GM23338 (cell line): ENCODE measurements at regions not wholly inside any gene's neighbourhood (a gene's known extent, or its start where the extent isn't known, plus 50 kb on each side); places are given as distances from the start of the nearest gene placed in this dataset.

Source experiments
- ATAC-seq: fragments of 200-7000 bp; cut with Tn5 transposase; 3 replicates; pipeline ENCODE4 v1.9.1; 2020
- DNase-seq: peaks from one replicate; pipeline ENCODE4 v3.0.0-alpha.2; 2015; ENCODE audit warnings: low spot score
- H2AFZ ChIP-seq: fragments of 200-600 bp; sonication (generic); 2 replicates; pipeline ENCODE4 v1.8.0; 2016; ENCODE audit warnings: antibody characterized with exemption, mild to moderate bottlenecking, moderate library complexity
- H3F3A ChIP-seq: fragments of 200-600 bp; sonication (generic); replicated peaks from 2 replicates; pipeline ENCODE4 v1.8.0; 2017; ENCODE audit warnings: antibody characterized with exemption, mixed run types, low read depth
- H3K27ac ChIP-seq: fragments of 200-600 bp; sonication (generic); 2 replicates; pipeline ENCODE4 v1.6.1; 2016; ENCODE audit warnings: low read depth
- H3K27me3 ChIP-seq: fragments of 200-600 bp; sonication (generic); 2 replicates; pipeline ENCODE4 v1.8.0; 2016; ENCODE audit warnings: mild to moderate bottlenecking, mixed run types, moderate library complexity; ENCODE audit not compliant: insufficient read depth
- H3K36me3 ChIP-seq: fragments of 200-600 bp; sonication (generic); 2 replicates; pipeline ENCODE4 v1.8.0; 2016; ENCODE audit warnings: mild to moderate bottlenecking; ENCODE audit not compliant: insufficient read depth
- H3K4me1 ChIP-seq: fragments of 200-600 bp; sonication (generic); 2 replicates; pipeline ENCODE4 v1.8.0; 2016; ENCODE audit warnings: mild to moderate bottlenecking, moderate library complexity; ENCODE audit not compliant: insufficient read depth
- H3K4me2 ChIP-seq: fragments of 200-600 bp; sonication (generic); 2 replicates; pipeline ENCODE4 v1.7.1; 2017; ENCODE audit warnings: mixed run types
- H3K4me3 ChIP-seq: fragments of 200-600 bp; sonication (generic); 2 replicates; pipeline ENCODE4 v1.6.1; 2016; ENCODE audit warnings: mixed run types
- H3K79me2 ChIP-seq: fragments of 200-600 bp; sonication (generic); replicated peaks from 2 replicates; pipeline ENCODE4 v1.8.0; 2017; ENCODE audit warnings: mild to moderate bottlenecking; ENCODE audit not compliant: insufficient read depth
- H3K9me2 ChIP-seq: fragments of 200-600 bp; sonication (generic); 2 replicates; pipeline ENCODE4 v1.8.0; 2017; ENCODE audit not compliant: insufficient read depth
- H4K20me1 ChIP-seq: fragments of 200-600 bp; sonication (generic); replicated peaks from 2 replicates; pipeline ENCODE4 v1.8.0; 2017; ENCODE audit warnings: mild to moderate bottlenecking; ENCODE audit not compliant: insufficient read depth
- H3K27ac Mint-ChIP-seq: 2 replicates; pipeline ENCODE4 v1.8.0; 2020; ENCODE audit warnings: inconsistent platforms, mild to moderate bottlenecking, moderate library complexity, mixed read lengths
- H3K27me3 Mint-ChIP-seq: 3 replicates; pipeline ENCODE4 v1.8.0; 2022; ENCODE audit warnings: low read depth, mild to moderate bottlenecking, moderate library complexity, mixed read lengths, inconsistent platforms; ENCODE audit not compliant: insufficient read depth, poor library complexity
- H3K36me3 Mint-ChIP-seq: 3 replicates; pipeline ENCODE4 v1.8.0; 2021; ENCODE audit warnings: low read depth, mild to moderate bottlenecking, inconsistent platforms, moderate library complexity, mixed read lengths
- H3K4me1 Mint-ChIP-seq: 3 replicates; pipeline ENCODE4 v1.8.0; 2020; ENCODE audit warnings: mild to moderate bottlenecking, inconsistent platforms, mixed read lengths
- H3K4me3 Mint-ChIP-seq: 3 replicates; pipeline ENCODE4 v1.8.0; 2021; ENCODE audit warnings: moderate library complexity, mild to moderate bottlenecking, inconsistent platforms, mixed read lengths
- H3K9me3 Mint-ChIP-seq: 3 replicates; pipeline ENCODE4 v1.8.0; 2020; ENCODE audit warnings: moderate library complexity, mild to moderate bottlenecking, inconsistent platforms, mixed read lengths
- CREB1 ChIP-seq: fragments of 250-450 bp; sonication (Bioruptor Pico); IDR thresholded peaks from 2 replicates; pipeline ENCODE4 v1.5.0; 2020; ENCODE audit warnings: low read depth, mild to moderate bottlenecking, moderate library complexity
- ETS1 ChIP-seq: IDR thresholded peaks from 2 replicates; pipeline ENCODE4 v1.6.1; 2016; ENCODE audit warnings: antibody characterized with exemption
- EZH2 ChIP-seq: fragments of 200-600 bp; sonication (generic); IDR thresholded peaks from one replicate; pipeline ENCODE4 v1.8.0; 2017; ENCODE audit warnings: antibody characterized with exemption, mild to moderate bottlenecking, low read depth; ENCODE audit not compliant: unreplicated experiment
- EZH2phosphoT487 ChIP-seq: fragments of 200-600 bp; sonication (generic); IDR thresholded peaks from one replicate; pipeline ENCODE4 v1.8.1; 2018; ENCODE audit warnings: antibody characterized with exemption; ENCODE audit not compliant: unreplicated experiment
- JUNB ChIP-seq: IDR thresholded peaks from one replicate; pipeline ENCODE4 v1.6.1; 2016; ENCODE audit warnings: antibody characterized with exemption; ENCODE audit not compliant: unreplicated experiment
- NANOG ChIP-seq: IDR thresholded peaks from 2 replicates; pipeline ENCODE4 v1.6.1; 2016; ENCODE audit warnings: antibody characterized with exemption, borderline replicate concordance
- POLR2AphosphoS5 ChIP-seq: IDR thresholded peaks from 2 replicates; pipeline ENCODE4 v1.6.1; 2016; ENCODE audit warnings: antibody characterized with exemption, low read depth
- STAT1 ChIP-seq: IDR thresholded peaks from one replicate; pipeline ENCODE4 v1.6.1; 2016; ENCODE audit warnings: antibody characterized with exemption; ENCODE audit not compliant: unreplicated experiment
- ZNF114 ChIP-seq: fragments of 250-450 bp; sonication (Bioruptor Pico); IDR thresholded peaks from 2 replicates; pipeline ENCODE4 v1.5.0; 2020; ENCODE audit warnings: mild to moderate bottlenecking, moderate library complexity
- ZNF331 ChIP-seq: fragments of 250-450 bp; sonication (Bioruptor Pico); IDR thresholded peaks from 2 replicates; pipeline ENCODE4 v1.5.0; 2020; ENCODE audit warnings: low read depth, mild to moderate bottlenecking, moderate library complexity
- ZNF462 ChIP-seq: fragments of 250-450 bp; sonication (Bioruptor Pico); IDR thresholded peaks from 2 replicates; pipeline ENCODE4 v1.5.0; 2020; ENCODE audit warnings: mild to moderate bottlenecking, moderate library complexity
- TF ChIP-seq, protein P1 (sequence below), 2 experiments: fragments of 200-600 bp in 1 of 2; sonication (generic) in 1 of 2; conservative IDR thresholded peaks; 2 replicates each; pipeline versions ENCODE4 v1.5.1 to v1.6.1; 2016 to 2017; ENCODE audit warnings: antibody characterized with exemption in 2 of 2, low read depth in 2 of 2, mild to moderate bottlenecking in 2 of 2, moderate library complexity in 1 of 2
- TF ChIP-seq, protein P2 (sequence below): IDR thresholded peaks from one replicate; pipeline ENCODE4 v1.6.1; 2018; ENCODE audit warnings: antibody characterized with exemption; ENCODE audit not compliant: unreplicated experiment

- Mint-ChIP-seq H3K27me3 (no peaks in the 10 kb centered on the region), H3K9me3 (no peaks in the 10 kb centered on the region), H3K4me3 (no peak overlapping the region), H3K27ac (no peak overlapping the region), H3K36me3 (no peaks in the 10 kb centered on the region), H3K4me1 (peaks cover 8% of the 10 kb centered on the region; the same call in 2 of the 3 replicates)
- Histone ChIP-seq H3K36me3 (no peaks in the 10 kb centered on the region), H3K27ac (no peak overlapping the region), H4K20me1 (no peaks in the 10 kb centered on the region), H3K4me1 (0 out of 2 replicates have a peak, but pooled peaks cover 7% of the 10 kb centered on the region), H2AFZ (no peak overlapping the region), H3K9me2 (no peaks in the 10 kb centered on the region), H3K79me2 (no peaks in the 10 kb centered on the region), H3K27me3 (no peaks in the 10 kb centered on the region), H3K4me3 (no peak overlapping the region), H3F3A (no peaks in the 10 kb centered on the region), H3K4me2 (no peak overlapping the region)
- no peak for ATAC-seq
- TF ChIP-seq, protein P1, sequence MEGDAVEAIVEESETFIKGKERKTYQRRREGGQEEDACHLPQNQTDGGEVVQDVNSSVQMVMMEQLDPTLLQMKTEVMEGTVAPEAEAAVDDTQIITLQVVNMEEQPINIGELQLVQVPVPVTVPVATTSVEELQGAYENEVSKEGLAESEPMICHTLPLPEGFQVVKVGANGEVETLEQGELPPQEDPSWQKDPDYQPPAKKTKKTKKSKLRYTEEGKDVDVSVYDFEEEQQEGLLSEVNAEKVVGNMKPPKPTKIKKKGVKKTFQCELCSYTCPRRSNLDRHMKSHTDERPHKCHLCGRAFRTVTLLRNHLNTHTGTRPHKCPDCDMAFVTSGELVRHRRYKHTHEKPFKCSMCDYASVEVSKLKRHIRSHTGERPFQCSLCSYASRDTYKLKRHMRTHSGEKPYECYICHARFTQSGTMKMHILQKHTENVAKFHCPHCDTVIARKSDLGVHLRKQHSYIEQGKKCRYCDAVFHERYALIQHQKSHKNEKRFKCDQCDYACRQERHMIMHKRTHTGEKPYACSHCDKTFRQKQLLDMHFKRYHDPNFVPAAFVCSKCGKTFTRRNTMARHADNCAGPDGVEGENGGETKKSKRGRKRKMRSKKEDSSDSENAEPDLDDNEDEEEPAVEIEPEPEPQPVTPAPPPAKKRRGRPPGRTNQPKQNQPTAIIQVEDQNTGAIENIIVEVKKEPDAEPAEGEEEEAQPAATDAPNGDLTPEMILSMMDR (conservative IDR thresholded peaks at IDR 0.05; ENCODE audit: low read depth in 2 of 2): no peak
- TF ChIP-seq ZNF462 (CRISPR knock-in tag) (no peak), EZH2phosphoT487 (no peak), ZNF114 (CRISPR knock-in tag) (no peak), EZH2 (no peak), NANOG (no peak), JUNB (no peak), ZNF331 (no peak), CREB1 (CRISPR knock-in tag) (no peak), STAT1 (no peak), POLR2AphosphoS5 (no peak), ETS1 (no peak)
- TF ChIP-seq, protein P2, sequence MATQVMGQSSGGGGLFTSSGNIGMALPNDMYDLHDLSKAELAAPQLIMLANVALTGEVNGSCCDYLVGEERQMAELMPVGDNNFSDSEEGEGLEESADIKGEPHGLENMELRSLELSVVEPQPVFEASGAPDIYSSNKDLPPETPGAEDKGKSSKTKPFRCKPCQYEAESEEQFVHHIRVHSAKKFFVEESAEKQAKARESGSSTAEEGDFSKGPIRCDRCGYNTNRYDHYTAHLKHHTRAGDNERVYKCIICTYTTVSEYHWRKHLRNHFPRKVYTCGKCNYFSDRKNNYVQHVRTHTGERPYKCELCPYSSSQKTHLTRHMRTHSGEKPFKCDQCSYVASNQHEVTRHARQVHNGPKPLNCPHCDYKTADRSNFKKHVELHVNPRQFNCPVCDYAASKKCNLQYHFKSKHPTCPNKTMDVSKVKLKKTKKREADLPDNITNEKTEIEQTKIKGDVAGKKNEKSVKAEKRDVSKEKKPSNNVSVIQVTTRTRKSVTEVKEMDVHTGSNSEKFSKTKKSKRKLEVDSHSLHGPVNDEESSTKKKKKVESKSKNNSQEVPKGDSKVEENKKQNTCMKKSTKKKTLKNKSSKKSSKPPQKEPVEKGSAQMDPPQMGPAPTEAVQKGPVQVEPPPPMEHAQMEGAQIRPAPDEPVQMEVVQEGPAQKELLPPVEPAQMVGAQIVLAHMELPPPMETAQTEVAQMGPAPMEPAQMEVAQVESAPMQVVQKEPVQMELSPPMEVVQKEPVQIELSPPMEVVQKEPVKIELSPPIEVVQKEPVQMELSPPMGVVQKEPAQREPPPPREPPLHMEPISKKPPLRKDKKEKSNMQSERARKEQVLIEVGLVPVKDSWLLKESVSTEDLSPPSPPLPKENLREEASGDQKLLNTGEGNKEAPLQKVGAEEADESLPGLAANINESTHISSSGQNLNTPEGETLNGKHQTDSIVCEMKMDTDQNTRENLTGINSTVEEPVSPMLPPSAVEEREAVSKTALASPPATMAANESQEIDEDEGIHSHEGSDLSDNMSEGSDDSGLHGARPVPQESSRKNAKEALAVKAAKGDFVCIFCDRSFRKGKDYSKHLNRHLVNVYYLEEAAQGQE: no peak
- DNase-seq: no peak
These were observed 232.3 kb upstream of the SEMA6D start for GRCh38 chr15:47484997-47485396.
